Sigmoid colon (tissue), 6 donors: ENCODE measurements at regions not wholly inside any gene's neighbourhood (a gene's known extent, or its start where the extent isn't known, plus 50 kb on each side); places are given as distances from the start of the nearest gene placed in this dataset.

Experiments
- DNase-seq: peaks from one replicate; pipeline ENCODE4 v3.0.0-alpha.2; 2019
- H3K27ac ChIP-seq, 4 donors: fragments of 200-600 bp; sonication (generic); one replicate each; pipeline ENCODE4 v1.5.1; 2016 to 2019; ENCODE audit warnings: mild to moderate bottlenecking in 1 of 4
- H3K27me3 ChIP-seq, 3 donors: fragments of 200-600 bp; sonication (generic); one replicate each; pipeline ENCODE4 v1.5.1; 2019; ENCODE audit warnings: mild to moderate bottlenecking in 1 of 3
- H3K36me3 ChIP-seq, 4 donors: fragments of 200-600 bp; sonication (generic); one replicate each; pipeline ENCODE4 v1.5.1; 2016 to 2019
- H3K4me1 ChIP-seq, 4 donors: fragments of 200-600 bp; sonication (generic); one replicate each; pipeline ENCODE4 v1.5.1; 2017 to 2019
- H3K4me3 ChIP-seq, 4 donors: fragments of 200-600 bp; sonication (generic); one replicate each; pipeline ENCODE4 v1.5.1; 2017 to 2019; ENCODE audit warnings: mild to moderate bottlenecking in 2 of 4, moderate library complexity in 1 of 4
- H3K9me3 ChIP-seq, 4 donors: fragments of 200-600 bp in 3 of 4; sonication (generic) in 3 of 4; one replicate each; pipeline versions ENCODE4 v1.5.1 to v1.6.1; 2013 to 2019
- CTCF ChIP-seq, 4 experiments: fragments of 450-650 bp in 3 of 4; fragments of 200-600 bp in 1 of 4; IDR thresholded peaks; one replicate each; pipeline ENCODE4 v1.5.1; 2016 to 2019; ENCODE audit warnings: antibody characterized with exemption in 4 of 4, mild to moderate bottlenecking in 3 of 4, moderate library complexity in 2 of 4
- EP300 ChIP-seq, 4 donors: sonication (generic); formaldehyde crosslinking; IDR thresholded peaks; one replicate each; pipeline ENCODE4 v1.6.1; 2017; ENCODE audit warnings: antibody characterized with exemption in 4 of 4
- POLR2A ChIP-seq, 2 donors: fragments of 450-650 bp; IDR thresholded peaks; one replicate each; pipeline ENCODE4 v1.6.1; 2016; ENCODE audit warnings: antibody characterized with exemption in 2 of 2, mild to moderate bottlenecking in 2 of 2, moderate library complexity in 2 of 2
- POLR2AphosphoS5 ChIP-seq, 4 donors: sonication (generic); formaldehyde crosslinking; IDR thresholded peaks; one replicate each; pipeline ENCODE4 v1.6.1; 2017; ENCODE audit warnings: antibody characterized with exemption in 4 of 4
- WGBS, 2 donors: extraction: QIAGEN DNeasy Blood & Tissue Kit; methylation state at CpG; one replicate each; pipeline ENCODE4 v1.1.7; 2013; 5-methylcytosine and 5-hydroxymethylcytosine counted together
- intact Hi-C: fragments of 100-400 bp; cut with DNase I; formaldehyde crosslinking; loops from one replicate; pipeline ENCODE4 v1.15.1; 2023
- donor health status: healthy with polysubstance abuse.
- donor health status: healthy.

GRCh38 chr6:76697585-76697984, 625.1 kb upstream of the IMPG1 start:
- Histone ChIP-seq H3K4me3 (no peak overlapping the region), H3K27ac (no peak overlapping the region), H3K36me3 (no peaks in the 10 kb centered on the region), H3K4me1 (no peaks in the 10 kb centered on the region), H3K9me3 (no peaks in the 10 kb centered on the region), H3K27me3 (no peaks in the 10 kb centered on the region)
- intact Hi-C loops, result no loop called here
- no peak for DNase-seq
- TF ChIP-seq POLR2A (IDR thresholded peaks at IDR 0.05) (no peak), CTCF (IDR thresholded peaks at IDR 0.05) (no peak), EP300 (IDR thresholded peaks at IDR 0.05) (no peak), POLR2AphosphoS5 (IDR thresholded peaks at IDR 0.05) (no peak)
- WGBS, 2 donors, result 47 to 51% methylated on average over 2 of the region's 2 CpGs

GRCh38 chr6:76694795-76695194, 622.3 kb upstream of the IMPG1 start:
- 55 to 81% methylated on average over 1 of the region's 1 CpG for WGBS, 2 donors
- no peak overlapping the region for H3K4me3 ChIP-seq
- no peak for TF ChIP-seq POLR2A (IDR thresholded peaks at IDR 0.05)
- TF ChIP-seq POLR2AphosphoS5 (IDR thresholded peaks at IDR 0.05), result no peak
- no peak for TF ChIP-seq CTCF (IDR thresholded peaks at IDR 0.05)
- TF ChIP-seq EP300 (IDR thresholded peaks at IDR 0.05), result no peak
- H3K36me3 ChIP-seq, result no peaks in the 10 kb centered on the region
- H3K9me3 ChIP-seq, result no peaks in the 10 kb centered on the region
- DNase-seq, result no peak
- H3K27ac ChIP-seq, result no peak overlapping the region
- no peaks in the 10 kb centered on the region for H3K27me3 ChIP-seq
- intact Hi-C loops, result no loop called here
- H3K4me1 ChIP-seq, result no peaks in the 10 kb centered on the region

GRCh38 chr6:76684875-76685274, 612.4 kb upstream of the IMPG1 start:
- H3K27me3 ChIP-seq, result no peaks in the 10 kb centered on the region
- no peak for TF ChIP-seq CTCF (IDR thresholded peaks at IDR 0.05)
- TF ChIP-seq POLR2AphosphoS5 (IDR thresholded peaks at IDR 0.05), result no peak
- TF ChIP-seq POLR2A (IDR thresholded peaks at IDR 0.05), result no peak
- TF ChIP-seq EP300 (IDR thresholded peaks at IDR 0.05), result no peak
- H3K36me3 ChIP-seq, result no peaks in the 10 kb centered on the region
- intact Hi-C loops, result no loop called here
- no peaks in the 10 kb centered on the region for H3K9me3 ChIP-seq
- no peak overlapping the region for H3K27ac ChIP-seq
- 85 to 87% methylated on average over 5 of the region's 5 CpGs for WGBS, 2 donors
- H3K4me3 ChIP-seq, result no peak overlapping the region
- DNase-seq, result no peak
- H3K4me1 ChIP-seq, result peaks cover 0 to 9% (median 0%) of the 10 kb centered on the region in 4 donors

GRCh38 chr6:76683985-76684384, 611.5 kb upstream of the IMPG1 start:
- TF ChIP-seq POLR2A (IDR thresholded peaks at IDR 0.05), result no peak
- no peak for TF ChIP-seq EP300 (IDR thresholded peaks at IDR 0.05)
- TF ChIP-seq POLR2AphosphoS5 (IDR thresholded peaks at IDR 0.05), result no peak
- no peak for TF ChIP-seq CTCF (IDR thresholded peaks at IDR 0.05)
- Histone ChIP-seq H3K4me1 (peaks cover 0 to 9% (median 0%) of the 10 kb centered on the region in 4 donors), H3K4me3 (no peak overlapping the region), H3K27ac (no peak overlapping the region), H3K36me3 (no peaks in the 10 kb centered on the region), H3K9me3 (no peaks in the 10 kb centered on the region), H3K27me3 (no peaks in the 10 kb centered on the region)
- no peak for DNase-seq
- intact Hi-C loops, result no loop called here
- 67 to 72% methylated on average over 2 of the region's 2 CpGs for WGBS, 2 donors

GRCh38 chr6:76682842-76683241, 610.4 kb upstream of the IMPG1 start:
- TF ChIP-seq EP300 (IDR thresholded peaks at IDR 0.05), result no peak
- no peak for TF ChIP-seq POLR2A (IDR thresholded peaks at IDR 0.05)
- no peak for TF ChIP-seq CTCF (IDR thresholded peaks at IDR 0.05)
- TF ChIP-seq POLR2AphosphoS5 (IDR thresholded peaks at IDR 0.05), result no peak
- H3K9me3 ChIP-seq, result no peaks in the 10 kb centered on the region
- no peak for DNase-seq
- intact Hi-C loops, result no loop called here
- no peaks in the 10 kb centered on the region for H3K27me3 ChIP-seq
- no peaks in the 10 kb centered on the region for H3K36me3 ChIP-seq
- no peak overlapping the region for H3K27ac ChIP-seq
- H3K4me3 ChIP-seq, result no peak overlapping the region
- H3K4me1 ChIP-seq, result peaks cover 0 to 9% (median 0%) of the 10 kb centered on the region in 4 donors
- WGBS, 2 donors, result 1 to 25% methylated on average over 1 of the region's 1 CpG
